ENCODE measurements at regions not wholly inside any gene's neighbourhood (a gene's known extent, or its start where the extent isn't known, plus 50 kb on each side); places are given as distances from the start of the nearest gene placed in this dataset.

GRCh38 chr4:124278477-124278876, 434.1 kb downstream of the ANKRD50 start:
- TF ChIP-seq, protein P1, sequence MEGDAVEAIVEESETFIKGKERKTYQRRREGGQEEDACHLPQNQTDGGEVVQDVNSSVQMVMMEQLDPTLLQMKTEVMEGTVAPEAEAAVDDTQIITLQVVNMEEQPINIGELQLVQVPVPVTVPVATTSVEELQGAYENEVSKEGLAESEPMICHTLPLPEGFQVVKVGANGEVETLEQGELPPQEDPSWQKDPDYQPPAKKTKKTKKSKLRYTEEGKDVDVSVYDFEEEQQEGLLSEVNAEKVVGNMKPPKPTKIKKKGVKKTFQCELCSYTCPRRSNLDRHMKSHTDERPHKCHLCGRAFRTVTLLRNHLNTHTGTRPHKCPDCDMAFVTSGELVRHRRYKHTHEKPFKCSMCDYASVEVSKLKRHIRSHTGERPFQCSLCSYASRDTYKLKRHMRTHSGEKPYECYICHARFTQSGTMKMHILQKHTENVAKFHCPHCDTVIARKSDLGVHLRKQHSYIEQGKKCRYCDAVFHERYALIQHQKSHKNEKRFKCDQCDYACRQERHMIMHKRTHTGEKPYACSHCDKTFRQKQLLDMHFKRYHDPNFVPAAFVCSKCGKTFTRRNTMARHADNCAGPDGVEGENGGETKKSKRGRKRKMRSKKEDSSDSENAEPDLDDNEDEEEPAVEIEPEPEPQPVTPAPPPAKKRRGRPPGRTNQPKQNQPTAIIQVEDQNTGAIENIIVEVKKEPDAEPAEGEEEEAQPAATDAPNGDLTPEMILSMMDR (optimal IDR thresholded peaks at IDR 0.05 in 1 of 3, IDR thresholded peaks at IDR 0.05 in 1 of 3, conservative IDR thresholded peaks at IDR 0.05 in 1 of 3; ENCODE audit: extremely low read depth in 1 of 3, insufficient read depth in 2 of 3, low read length in 3 of 3) = no peak
- TF ChIP-seq EZH2 (IDR thresholded peaks at IDR 0.05; ENCODE audit: low read length) = no peak
